KOPT-K1 (cell line): ENCODE measurements at regions not wholly inside any gene's neighbourhood (a gene's known extent, or its start where the extent isn't known, plus 50 kb on each side); places are given as distances from the start of the nearest gene placed in this dataset.

ENCODE experiments used
- H3K27ac ChIP-seq: fragments of 200-600 bp; sonication (generic); 2 replicates; pipeline ENCODE4 v1.5.1; 2016; ENCODE audit warnings: antibody characterized with exemption, mild to moderate bottlenecking, low read depth, low read length; ENCODE audit not compliant: poor library complexity, severe bottlenecking
- H3K36me3 ChIP-seq: fragments of 200-600 bp; sonication (generic); 2 replicates; pipeline ENCODE4 v1.5.1; 2017; ENCODE audit warnings: antibody characterized with exemption, mild to moderate bottlenecking, low read length, moderate library complexity; ENCODE audit not compliant: insufficient read depth
- H3K9me3 ChIP-seq: fragments of 200-600 bp; sonication (generic); 2 replicates; pipeline ENCODE4 v1.5.1; 2017; ENCODE audit warnings: antibody characterized with exemption, low read length, mild to moderate bottlenecking; ENCODE audit not compliant: insufficient read depth, poor library complexity, severe bottlenecking

DNA sequence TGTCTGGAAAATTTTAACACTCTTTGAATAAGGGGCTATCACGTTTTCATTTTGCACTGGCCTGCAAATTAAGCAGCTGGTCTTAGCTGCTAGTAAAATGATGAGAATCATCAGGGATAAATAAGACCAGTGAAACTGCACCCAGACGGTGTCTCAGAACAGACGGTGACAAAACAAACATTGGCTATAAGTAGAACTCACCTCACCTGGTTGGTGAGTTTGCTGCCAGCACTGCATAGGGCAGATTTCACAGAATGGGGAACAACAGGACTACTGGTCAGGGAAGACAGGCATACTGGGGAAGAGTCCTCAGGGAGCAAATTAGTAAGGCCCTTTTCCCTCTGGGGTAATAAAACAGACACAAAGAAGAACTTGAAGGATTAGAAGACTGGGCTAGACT, 175.9 kb upstream of the CITED2 start:
- H3K36me3 ChIP-seq = no peaks in the 10 kb centered on the region
- no peak overlapping the region for H3K27ac ChIP-seq
- no peaks in the 10 kb centered on the region for H3K9me3 ChIP-seq

- Histone ChIP-seq H3K36me3 (no peaks in the 10 kb centered on the region), H3K27ac (no peak overlapping the region), H3K9me3 (no peaks in the 10 kb centered on the region)
These were observed 175.2 kb upstream of the CITED2 start for GRCh38 chr6:139549561-139550070.

GRCh38 chr6:139547804-139548203, 173.4 kb upstream of the CITED2 start:
- H3K9me3 ChIP-seq = no peaks in the 10 kb centered on the region
- no peak overlapping the region for H3K27ac ChIP-seq
- H3K36me3 ChIP-seq = no peaks in the 10 kb centered on the region

DNA sequence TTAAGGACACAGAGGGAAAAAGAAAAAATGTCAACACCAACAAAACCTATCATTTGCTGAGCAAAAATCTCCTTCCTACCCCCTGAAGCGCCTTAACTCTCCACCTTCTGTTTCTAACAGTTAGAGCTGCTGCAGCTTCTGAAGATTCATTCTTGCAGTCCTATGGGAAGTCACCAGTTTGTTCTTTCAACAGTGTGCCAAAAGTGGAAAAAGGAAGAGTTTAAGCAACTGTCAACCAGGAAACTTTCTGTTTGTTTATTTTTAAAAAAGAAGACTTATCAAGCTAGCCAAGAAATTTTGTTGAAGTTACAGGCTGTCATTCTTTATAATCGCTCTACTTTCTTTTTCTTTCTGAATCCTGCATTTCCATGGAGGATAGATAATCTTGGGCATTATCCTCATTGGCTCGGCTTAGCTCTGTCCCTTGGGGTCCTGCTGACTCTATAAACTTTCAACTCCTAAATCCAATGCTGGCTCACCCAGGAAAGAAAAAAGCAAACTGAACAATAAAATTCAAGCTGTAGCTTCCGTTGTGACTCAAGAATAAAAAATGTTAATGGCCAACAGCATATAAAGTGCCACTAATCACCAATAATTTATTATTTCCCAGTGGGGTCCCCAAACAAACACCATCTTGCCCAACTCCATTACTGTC, 172.8 kb upstream of the CITED2 start:
- H3K9me3 ChIP-seq = no peaks in the 10 kb centered on the region
- no peak overlapping the region for H3K27ac ChIP-seq
- no peaks in the 10 kb centered on the region for H3K36me3 ChIP-seq

DNA sequence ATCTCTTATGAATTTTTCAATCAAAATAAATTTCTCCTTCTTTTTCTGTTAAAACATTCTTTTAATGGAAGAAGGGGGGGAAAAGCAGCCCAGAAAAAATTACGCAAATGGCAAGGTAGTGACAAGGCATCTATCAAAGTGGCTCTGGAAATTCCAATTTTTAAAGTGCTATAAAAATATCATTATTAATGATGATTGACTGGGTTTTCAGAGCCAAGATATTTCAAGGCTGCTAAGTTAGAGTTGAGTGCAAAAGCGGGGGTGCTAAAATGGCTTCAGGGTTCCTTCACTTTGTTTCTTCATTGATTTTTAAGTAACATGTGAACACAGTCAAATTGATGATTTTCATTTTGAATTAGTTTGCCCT, 171.6 kb upstream of the CITED2 start:
- H3K27ac ChIP-seq = no peak overlapping the region

GRCh38 chr6:139545206-139546105, 171.0 kb upstream of the CITED2 start:
- Histone ChIP-seq H3K9me3 (no peaks in the 10 kb centered on the region), H3K36me3 (no peaks in the 10 kb centered on the region), H3K27ac (no peak overlapping the region)

More for the DNA sequence above, 171.6 kb upstream of the CITED2 start:
- no peaks in the 10 kb centered on the region for H3K36me3 ChIP-seq
- no peaks in the 10 kb centered on the region for H3K9me3 ChIP-seq

DNA sequence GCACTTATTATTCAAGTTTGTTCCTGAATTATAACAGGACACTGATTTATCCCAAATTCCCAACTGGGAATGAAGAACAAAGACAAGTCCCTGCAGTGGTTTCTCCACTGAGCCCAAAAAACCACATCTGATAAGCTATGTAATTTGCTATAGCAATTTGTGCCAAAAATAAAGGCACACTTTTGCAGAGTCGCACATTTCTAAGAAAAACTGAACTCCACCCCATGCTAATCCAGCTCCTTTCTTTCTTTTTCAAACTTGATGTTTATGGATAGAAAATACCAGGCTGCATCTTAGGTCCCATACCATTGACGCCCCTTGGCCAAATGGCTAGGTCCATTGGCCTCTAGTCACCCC, 170.2 kb upstream of the CITED2 start:
- Histone ChIP-seq H3K27ac (no peak overlapping the region), H3K9me3 (no peaks in the 10 kb centered on the region), H3K36me3 (no peaks in the 10 kb centered on the region)

GRCh38 chr6:139542351-139542750, 167.9 kb upstream of the CITED2 start:
- Histone ChIP-seq H3K9me3 (no peaks in the 10 kb centered on the region), H3K27ac (no peak overlapping the region), H3K36me3 (no peaks in the 10 kb centered on the region)

DNA sequence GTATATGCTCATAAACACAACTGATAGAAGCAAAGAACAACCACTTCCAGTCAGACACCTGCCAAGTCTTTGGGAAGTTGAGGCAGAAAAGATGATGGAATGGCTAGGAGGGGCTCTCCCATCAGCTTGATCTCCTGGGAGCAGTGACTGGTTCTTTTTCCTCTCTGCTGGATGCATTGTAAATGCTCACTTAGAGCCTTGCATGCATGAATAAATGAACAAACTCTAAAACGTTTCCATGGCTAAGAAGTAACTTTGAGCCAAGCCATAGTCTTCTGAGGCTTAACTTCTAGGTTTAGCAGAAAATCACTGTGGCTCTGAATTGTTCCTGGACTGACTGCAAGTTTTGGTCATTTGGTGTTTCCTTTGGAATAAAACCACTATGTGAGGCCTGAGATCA, 166.4 kb upstream of the CITED2 start:
- Histone ChIP-seq H3K36me3 (no peaks in the 10 kb centered on the region), H3K27ac (no peak overlapping the region), H3K9me3 (no peaks in the 10 kb centered on the region)

DNA sequence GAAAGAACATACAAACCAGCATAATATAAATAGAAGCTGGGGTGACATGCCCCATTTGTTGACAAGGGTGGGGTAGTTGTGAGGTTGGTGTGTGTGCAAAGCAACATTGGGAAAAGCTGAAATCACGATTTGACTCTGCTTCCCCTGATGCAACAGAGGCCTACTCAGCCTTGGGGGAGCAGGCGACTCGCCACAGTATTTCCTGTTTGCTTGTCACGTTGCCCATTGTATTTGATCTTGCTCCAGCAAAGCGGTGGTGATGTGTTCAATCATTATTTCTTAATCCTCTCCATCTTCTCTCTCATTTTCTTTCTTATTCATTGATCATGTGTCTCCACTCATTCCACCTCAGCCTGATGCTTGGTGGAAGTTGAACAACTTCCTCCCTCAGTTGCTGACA, 165.8 kb upstream of the CITED2 start:
- no peaks in the 10 kb centered on the region for H3K9me3 ChIP-seq
- H3K36me3 ChIP-seq = no peaks in the 10 kb centered on the region
- no peak overlapping the region for H3K27ac ChIP-seq

DNA sequence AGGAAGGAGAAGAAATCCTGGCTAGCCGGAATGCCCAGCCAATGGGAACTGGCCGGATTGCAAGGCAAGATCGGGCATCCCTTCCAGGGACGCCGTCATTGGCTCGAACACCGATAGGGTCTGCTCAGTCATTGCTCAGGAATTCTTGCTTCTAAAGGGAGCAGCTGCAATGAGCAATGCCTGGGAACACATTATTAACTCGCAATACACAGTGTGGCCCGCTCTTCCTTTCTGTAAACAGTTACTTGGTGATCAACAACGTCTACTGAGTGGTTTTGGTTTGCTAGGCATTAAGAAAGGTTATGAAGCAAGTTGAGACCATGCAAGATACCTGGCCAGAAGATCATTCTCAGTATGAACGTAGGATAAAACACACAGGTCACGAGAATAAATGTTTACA, 165.4 kb upstream of the CITED2 start:
- Histone ChIP-seq H3K27ac (no peak overlapping the region), H3K9me3 (no peaks in the 10 kb centered on the region), H3K36me3 (no peaks in the 10 kb centered on the region)

GRCh38 chr6:139538366-139538765, 163.9 kb upstream of the CITED2 start:
- H3K36me3 ChIP-seq = no peaks in the 10 kb centered on the region
- no peaks in the 10 kb centered on the region for H3K9me3 ChIP-seq
- no peak overlapping the region for H3K27ac ChIP-seq

DNA sequence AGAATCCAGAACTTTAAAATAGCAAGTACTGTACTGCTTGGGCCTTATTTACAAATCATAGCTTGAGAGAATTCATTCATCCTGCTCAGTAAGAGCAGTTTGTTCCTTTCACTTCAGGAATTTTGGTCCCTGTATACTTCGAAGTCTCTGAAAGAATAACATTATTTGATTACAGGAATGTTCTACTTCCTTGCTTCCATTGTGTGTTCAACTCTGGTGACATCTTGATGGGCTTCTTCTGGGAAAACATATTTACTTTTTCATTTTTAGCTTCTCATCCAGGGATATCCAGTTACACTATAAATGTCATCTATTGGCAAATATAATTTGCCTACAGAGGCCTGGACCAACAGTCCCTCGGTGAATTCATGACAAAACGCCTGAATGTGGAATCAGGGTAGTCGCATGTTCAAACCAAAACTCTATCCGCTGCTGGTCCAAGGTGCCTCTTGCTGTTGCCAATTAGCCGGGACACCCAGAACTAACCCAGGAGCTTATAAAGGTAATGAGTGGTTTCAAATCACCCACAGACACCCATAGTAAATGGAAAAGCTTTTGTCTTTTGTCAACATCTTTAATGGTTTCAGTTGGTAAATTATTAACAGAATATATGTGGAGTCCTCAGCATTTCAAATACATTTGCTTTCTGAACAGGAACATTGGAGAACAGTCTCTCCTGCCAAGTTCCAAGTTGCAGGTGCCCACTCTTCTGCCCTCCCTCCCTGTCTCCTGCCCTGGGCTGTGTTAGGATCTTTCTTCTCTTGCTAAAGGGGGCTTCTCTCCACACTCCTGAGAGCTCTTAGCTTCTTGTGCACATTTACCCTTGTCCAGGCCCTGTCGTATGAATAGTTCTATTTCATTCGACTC, 162.5 kb upstream of the CITED2 start:
- no peaks in the 10 kb centered on the region for H3K9me3 ChIP-seq
- no peaks in the 10 kb centered on the region for H3K36me3 ChIP-seq
- H3K27ac ChIP-seq = no peak overlapping the region

GRCh38 chr6:139534472-139535115, 160.1 kb upstream of the CITED2 start:
- Histone ChIP-seq H3K36me3 (no peaks in the 10 kb centered on the region), H3K27ac (no peak overlapping the region), H3K9me3 (no peaks in the 10 kb centered on the region)
